NCI-H2107 (cell line): ENCODE measurements at regions not wholly inside any gene's neighbourhood (a gene's known extent, or its start where the extent isn't known, plus 50 kb on each side); places are given as distances from the start of the nearest gene placed in this dataset.
"Not testable (repeated sequence)": the region's sequence is repeated elsewhere in the genome, so short reads cannot be mapped to it uniquely, and the experiment has no call there.

Experiments
- DNase-seq: peaks from one replicate; lab custom pipeline; 2025; lab: John Stamatoyannopoulos, UW

DNA sequence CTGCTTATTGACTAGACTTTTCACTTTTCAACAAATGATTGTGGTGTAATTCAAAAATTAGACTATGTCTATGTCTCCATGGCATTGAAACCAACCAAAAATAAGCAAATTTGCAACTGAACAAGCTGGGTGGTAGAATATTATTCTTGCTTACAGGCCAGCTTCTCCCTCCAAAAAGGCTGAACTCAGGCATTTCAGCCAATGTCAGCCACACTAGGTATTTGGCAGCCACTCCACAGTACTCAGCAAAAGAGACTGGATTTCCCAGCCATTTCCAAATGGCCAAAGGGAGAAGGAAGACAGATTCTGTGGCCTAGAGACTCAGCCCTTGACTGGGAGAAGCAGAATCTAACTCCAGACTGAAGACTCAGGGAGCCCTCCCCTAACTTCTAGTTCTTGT, 121.8 kb upstream of the IRX5 start:
- no peak for DNase-seq

- no peak for DNase-seq
These were observed 123.7 kb upstream of the IRX5 start for GRCh38 chr16:54806881-54807360.

DNA sequence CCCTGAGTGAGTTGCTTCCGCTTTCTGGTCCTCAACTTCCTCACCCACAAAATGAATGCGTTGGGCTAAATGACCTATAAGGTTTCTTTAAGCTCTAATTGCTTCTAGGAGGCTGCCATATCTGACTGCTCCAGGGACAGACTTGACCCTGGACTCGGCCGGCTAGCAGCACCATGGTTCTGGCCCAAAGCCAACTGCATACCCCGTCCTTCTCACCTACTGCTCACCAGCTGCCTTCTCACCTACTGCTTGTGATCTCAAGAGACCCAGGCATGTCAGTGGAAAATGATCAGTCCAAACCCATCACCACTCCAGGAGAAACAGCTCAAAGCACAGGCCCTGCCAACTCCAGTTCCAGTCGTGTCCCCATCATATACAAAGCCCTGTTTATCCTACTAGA, 124.3 kb upstream of the IRX5 start:
- no peak for DNase-seq

- no peak for DNase-seq
These were observed 125.0 kb upstream of the IRX5 start for GRCh38 chr16:54805648-54806047.

- DNase-seq, result no peak
These were observed 129.4 kb upstream of the IRX5 start for GRCh38 chr16:54801057-54801844.

GRCh38 chr16:54798267-54798666, 132.4 kb upstream of the IRX5 start:
- no peak for DNase-seq

GRCh38 chr16:54796211-54796610, 134.5 kb upstream of the IRX5 start:
- DNase-seq, result no peak

- no peak for DNase-seq
These were observed 137.9 kb upstream of the IRX5 start for GRCh38 chr16:54792811-54793210.

DNA sequence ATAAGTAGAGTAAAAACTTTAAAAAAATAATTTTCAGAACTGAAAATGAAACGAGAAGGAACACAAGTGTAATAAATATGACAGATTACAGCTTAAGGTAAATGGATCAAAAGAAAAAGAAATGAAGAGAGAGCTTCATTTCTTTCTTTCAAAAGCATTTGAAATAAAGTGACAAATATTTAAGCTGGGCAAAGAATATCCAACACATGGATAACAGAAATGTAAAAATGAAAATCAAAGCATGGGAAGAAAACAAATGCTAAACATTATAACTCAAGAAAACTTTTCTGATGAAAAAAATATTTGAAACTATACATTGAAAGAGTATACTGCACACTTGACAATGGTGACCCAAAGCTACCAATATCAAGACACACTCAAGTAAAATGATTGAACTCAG, 143.6 kb upstream of the IRX5 start:
- no peak for DNase-seq

DNA sequence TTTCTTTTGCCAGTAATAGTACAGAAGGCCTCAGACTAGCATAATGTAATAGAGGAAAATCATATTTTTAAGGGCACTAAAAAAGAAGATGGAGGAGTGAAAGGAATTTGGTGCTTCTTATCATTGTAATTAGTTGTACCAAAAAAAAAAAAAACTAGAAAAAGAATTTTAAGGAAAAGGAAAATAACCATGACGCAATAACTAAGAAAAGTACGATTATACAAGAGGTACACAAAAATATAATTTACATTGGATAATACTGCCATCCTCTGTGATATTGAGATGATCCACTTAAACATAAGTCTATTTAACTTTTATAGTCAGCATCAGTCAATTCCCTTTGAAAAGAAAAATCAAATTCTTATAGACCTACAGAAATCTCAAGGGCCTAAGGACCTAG, 146.7 kb upstream of the IRX5 start:
- DNase-seq, result no peak

- no peak for DNase-seq
These were observed 147.4 kb upstream of the IRX5 start for GRCh38 chr16:54783226-54783625.

DNA sequence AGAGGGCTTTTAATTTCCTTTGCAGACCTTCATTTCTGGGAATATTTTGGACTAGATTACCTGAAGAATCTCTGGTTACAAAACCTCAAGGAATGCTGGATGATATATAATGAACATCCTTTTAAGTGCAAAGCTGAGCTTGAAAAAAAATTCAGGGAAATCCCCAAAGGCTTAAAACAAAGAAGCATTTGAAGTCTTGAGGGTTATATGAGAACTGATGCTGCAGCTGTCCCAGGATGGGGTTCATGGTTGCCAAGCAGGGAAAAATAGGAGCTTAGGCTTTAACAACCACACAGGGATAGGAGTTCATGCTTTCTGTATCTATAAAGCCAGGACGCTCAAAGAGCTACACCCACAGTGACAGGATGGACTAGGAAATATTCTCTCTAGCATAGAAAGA, 150.4 kb upstream of the IRX5 start:
- no peak for DNase-seq

- no peak for DNase-seq
These were observed 151.1 kb upstream of the IRX5 start for GRCh38 chr16:54779549-54779948.

DNA sequence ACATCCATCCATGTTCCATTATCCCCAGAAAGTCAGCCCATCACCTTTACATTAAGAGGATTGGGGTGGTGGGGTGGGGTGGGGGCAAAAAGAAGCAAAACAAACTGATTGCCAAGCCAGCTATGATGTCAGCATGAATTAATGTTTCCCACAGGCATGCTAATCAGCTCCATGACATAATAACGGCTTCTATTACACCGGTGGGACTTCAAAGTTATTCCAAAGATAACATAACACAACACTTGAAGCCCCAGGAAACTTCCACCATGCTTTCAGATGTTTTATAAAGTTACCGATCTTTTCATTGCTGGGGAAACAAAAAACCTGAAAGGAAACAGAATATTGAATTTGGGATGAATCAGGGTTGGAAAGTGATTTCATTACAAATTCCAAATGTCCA, 155.9 kb upstream of the IRX5 start:
- no peak for DNase-seq

DNA sequence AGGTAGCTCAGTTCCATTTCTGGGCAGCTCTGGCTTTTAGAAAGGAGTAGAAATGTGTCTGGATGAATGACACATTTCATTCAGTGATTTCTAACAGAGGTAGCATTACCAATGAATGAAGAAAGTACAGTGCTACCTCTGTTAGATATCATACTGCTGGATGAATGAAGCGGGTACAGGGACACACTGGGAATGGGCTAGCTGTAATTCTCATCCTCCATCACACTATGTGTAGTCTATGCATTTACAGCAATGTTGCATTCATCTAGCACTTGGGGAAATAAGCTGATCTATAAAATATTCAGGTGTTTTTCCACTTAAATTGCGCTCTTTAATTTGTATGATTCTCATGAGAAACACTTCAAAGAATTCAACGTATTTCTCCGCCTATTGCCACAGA, 158.3 kb upstream of the IRX5 start:
- DNase-seq, result no peak

DNA sequence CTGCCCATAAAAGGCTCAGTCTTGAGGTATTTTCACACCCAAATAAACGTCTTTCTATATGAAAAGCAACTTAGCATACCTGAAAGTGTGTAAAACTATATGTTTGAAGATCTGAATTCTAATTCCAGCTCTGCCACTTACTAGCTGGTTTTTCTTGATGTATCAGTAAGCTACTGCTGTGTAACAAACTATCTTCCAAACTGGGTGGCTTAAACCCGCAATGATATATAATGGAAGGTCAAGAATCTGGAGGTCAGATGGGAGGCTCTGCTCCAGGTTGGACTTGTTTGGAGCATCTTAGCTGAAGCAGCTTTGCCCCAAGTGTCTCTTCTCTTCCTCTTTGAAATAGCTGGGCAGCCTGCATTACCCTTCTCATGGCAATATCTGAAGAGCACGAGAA, 164.3 kb upstream of the IRX5 start:
- no peak for DNase-seq

GRCh38 chr16:54750249-54750648, 180.4 kb upstream of the IRX5 start:
- no peak for DNase-seq

GRCh38 chr16:54748611-54749190, 182.0 kb upstream of the IRX5 start:
- DNase-seq, result no peak

DNA sequence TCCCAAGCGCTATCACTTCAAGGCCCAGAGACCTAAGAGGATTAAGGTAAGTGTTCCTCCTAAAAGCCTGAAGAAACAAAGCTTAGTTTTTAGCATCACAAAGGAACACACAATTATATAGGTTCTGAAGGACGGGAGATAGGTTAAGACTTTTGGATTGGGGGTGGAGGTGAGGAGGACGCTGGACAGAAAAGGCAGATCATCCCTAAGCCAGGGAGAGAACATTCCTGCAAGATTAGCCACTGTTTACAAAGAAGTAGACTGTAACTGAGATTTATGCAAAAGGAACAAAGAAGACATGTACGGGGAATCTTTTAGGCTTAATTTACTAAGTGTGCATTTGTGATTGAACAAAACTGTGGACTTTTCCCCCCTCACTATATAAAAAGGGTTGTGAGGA, 184.1 kb upstream of the IRX5 start:
- no peak for DNase-seq

- no peak for DNase-seq
These were observed 185.7 kb upstream of the IRX5 start for GRCh38 chr16:54744998-54745397.

GRCh38 chr16:54742436-54742835, 188.2 kb upstream of the IRX5 start:
- no peak for DNase-seq

DNA sequence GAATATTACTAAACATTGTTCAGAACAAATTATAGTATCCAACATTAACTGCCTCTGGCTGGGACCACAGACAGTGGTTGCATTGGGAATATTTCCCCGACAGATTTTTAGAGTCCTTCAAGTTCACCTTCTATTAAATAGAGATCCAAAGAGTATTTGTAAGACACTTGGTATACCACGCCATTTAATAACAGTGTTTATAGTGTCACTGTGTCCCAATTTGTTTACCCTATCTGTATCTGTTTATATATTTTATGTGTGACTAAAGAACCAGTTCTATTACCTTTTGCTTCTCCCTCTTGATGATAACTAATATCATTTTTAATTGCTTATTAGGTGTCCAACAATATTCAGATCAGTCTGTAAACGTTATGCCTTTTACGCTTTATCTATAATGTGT, 191.3 kb upstream of the IRX5 start:
- DNase-seq, result no peak

DNA sequence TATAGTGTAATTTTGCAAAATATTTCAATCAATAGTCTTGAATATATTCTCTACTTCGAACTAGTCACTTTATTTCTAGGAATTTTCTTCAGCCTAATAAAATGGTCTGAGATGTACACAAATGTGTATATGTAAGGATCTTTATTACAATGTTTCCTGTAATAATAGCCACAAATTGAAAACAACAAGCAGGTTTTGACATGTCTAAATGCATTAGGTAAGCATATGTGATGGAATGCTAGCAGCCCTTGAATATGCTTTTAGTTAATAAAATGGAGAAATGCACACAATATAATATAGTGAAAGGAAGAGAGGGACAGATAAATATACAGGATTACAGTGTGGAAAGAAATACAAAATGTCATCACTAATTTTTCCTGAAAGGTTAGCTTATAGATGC, 196.5 kb upstream of the IRX5 start:
- no peak for DNase-seq

GRCh38 chr16:54727696-54728095, 203.0 kb upstream of the IRX5 start:
- not testable (repeated sequence) for DNase-seq
